Activated gamma-delta T cell treated with anti-CD3 and anti-CD28 coated beads, Interleukin-2, amount 50 U/mL, for 16 hours (primary cell): ENCODE measurements at regions not wholly inside any gene's neighbourhood (a gene's known extent, or its start where the extent isn't known, plus 50 kb on each side); places are given as distances from the start of the nearest gene placed in this dataset.

ENCODE experiments used
- DNase-seq: peaks from one replicate; pipeline ENCODE4 v3.0.0-alpha.2; 2020; ENCODE audit warnings: low read depth

GRCh38 chr5:159759791-159760290, 156.4 kb upstream of the ADRA1B start:
- no peak for DNase-seq

DNA sequence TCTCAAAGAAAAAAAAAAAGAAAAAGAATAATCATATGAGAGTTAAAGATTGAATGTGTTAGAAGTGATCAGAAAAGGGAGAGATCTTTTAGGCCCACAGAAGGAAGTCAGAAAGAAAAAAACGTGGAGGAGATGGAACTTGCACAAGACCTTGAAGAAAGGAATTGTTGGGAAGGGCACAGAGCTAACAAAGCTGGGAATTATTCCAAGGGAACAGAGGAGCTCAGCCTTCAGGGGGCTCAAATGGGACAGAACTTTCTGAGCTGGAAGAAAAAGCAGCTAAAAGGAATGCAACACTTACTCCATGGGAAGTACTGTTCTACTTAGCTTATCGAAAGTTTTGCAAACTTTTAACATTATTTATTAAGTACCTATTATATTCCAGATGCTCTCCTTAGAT, 153.4 kb upstream of the ADRA1B start:
- DNase-seq = no peak

DNA sequence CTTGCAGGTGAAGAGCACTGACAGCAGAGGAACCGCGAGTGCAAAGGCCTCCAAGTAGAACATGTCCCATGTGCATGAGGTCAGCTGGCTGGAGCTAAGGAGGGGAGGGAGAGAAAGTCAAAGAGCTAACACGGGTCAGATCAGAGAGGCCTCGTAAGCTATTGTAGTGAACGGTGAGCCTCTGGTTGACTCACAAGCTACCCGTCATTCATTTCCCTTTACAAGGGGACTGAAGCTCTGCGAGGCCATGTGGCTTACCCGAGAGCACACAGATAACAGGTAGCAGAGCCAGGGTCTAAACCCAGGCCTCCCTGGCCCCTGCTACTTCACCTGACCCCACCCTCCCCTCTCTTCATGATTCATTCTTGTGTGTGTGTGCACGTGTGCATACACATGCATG, 152.7 kb upstream of the ADRA1B start:
- no peak for DNase-seq

- DNase-seq = no peak
These were observed 151.8 kb upstream of the ADRA1B start for GRCh38 chr5:159764283-159765134.

DNA sequence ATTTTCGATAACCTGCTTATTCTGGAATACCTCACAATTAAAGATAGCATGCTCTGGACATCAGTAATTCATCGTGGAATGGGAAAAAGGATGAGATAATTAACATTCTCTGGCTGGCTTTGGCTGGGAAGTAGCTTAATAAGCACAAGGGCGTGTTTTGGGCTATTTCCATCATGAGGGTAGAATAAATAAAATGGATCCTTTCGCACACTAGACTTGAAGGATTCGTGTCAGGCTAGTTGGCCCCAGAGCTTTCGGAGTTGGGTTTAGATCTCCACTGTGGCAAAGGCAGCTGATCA, 151.2 kb upstream of the ADRA1B start:
- DNase-seq = no peak

DNA sequence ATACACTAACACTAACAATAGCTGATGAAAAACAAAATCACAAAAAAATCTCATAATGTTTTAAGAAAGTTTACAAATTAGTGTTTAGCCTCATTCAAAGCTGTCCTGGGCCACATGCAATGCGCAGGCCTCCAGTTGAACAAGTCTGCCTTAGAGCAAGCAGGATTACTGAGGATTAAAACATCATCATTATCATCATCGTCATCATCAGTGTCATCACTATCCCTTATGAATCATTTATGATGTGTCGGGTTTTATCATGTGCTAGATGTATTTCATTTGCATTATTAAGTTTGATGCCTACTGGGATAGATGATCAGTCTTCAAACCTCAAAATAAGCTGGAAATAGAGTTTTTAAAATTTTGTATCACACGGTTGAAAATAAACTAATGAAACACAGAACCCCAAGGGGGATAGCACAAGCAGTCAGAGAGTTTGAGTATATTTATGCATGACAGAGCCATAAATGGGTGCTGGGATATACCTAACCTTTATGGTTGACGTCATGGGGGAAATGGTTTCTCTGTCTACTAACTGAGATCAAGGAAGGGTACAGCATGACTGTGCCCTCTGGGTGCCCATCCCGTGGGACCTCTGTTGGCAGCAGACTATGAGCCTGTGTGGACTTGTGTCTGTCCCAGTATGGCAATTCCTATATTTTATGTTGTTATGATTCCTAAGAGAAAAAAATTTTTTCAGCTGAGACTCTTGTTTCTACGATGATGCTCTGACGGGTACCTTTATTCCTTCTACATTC, 150.3 kb upstream of the ADRA1B start:
- DNase-seq = no peak

DNA sequence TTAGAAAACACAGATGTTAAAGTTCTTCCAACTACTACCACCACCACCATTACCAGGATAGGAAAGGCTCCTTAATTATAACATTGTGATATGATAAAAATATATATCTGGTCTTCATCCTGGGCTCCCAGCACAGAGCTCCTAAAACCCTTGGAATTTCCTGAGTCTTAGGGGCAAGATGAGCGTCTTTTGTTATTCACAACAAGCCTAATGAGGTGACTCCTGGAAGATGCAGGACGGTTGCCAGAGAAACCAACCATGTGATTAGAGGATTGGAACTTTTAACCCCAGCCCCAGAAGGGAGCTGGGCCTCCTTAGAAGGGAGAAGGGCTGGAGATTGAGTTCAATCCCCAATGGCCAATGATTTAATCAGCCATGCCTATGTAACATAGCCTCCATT, 148.0 kb upstream of the ADRA1B start:
- DNase-seq = no peak

DNA sequence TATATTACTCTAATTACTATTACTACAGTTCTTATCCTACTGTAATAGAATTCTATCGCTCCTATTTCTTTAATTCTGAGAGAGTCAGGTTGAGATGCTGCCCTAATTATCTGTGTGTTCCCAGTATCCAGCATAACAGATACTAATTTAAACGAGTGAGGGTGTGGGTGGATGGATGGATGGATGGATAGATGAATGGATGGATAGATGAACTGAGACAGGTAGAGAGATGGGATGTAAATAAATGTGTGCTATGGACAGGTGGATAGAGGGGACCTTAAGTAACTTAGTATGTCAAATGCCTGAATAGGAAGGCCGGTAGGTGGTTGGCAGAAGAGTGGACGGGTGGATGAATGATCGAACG, 143.6 kb upstream of the ADRA1B start:
- no peak for DNase-seq

- DNase-seq = peak; percentile 73
These were observed 143.0 kb upstream of the ADRA1B start for GRCh38 chr5:159773062-159773924.

GRCh38 chr5:159774476-159775031, 141.7 kb upstream of the ADRA1B start:
- no peak for DNase-seq

DNA sequence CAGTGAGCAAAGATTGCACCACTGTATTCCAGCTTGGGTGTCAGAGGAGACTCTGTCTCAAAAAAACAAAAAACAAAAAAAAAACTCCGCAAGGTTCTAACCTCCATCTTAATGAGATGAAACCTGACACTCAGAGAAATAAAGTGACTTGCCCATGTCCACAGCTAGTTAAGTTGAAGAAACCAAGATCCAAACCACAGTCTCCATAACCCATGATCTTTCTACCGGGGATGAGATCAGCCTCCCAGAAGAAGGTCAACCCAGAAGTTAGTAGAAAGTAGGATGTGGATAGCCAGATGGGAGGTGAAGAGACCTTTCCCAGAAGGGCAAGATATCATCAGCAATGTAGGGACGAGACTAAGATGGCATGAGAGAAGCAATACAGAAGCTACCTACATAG, 140.4 kb upstream of the ADRA1B start:
- no peak for DNase-seq

DNA sequence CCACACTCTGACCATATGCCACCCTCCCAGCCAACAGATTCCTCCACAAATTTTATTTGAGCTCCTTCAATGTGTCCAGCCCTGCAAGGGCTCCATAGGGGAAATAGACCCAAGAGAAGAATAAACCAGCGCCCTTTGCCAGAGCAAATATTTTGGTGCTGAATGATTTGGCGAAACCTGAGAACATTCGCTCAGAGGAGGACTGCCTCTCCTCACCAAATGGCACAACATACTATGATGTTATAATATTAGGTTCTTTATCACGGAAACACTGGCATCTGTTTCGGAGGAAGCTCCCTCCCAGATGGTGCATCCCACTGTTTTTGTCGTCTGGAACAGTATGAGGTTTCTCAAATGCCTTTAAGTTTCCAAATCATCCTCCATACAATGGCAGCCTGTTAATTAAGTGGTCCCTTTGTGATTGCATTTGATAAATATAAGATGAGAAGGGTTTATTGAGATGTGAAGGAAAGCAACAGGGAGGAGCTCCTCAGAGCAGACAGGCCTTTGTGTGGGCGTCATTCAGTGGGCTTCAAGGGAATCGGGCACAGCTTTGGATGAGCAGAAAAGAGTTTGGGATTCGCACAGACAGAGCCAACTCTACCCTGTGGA, 139.1 kb upstream of the ADRA1B start:
- DNase-seq = no peak

- no peak for DNase-seq
These were observed 136.8 kb upstream of the ADRA1B start for GRCh38 chr5:159779481-159779880.

GRCh38 chr5:159780246-159780645, 136.0 kb upstream of the ADRA1B start:
- no peak for DNase-seq

DNA sequence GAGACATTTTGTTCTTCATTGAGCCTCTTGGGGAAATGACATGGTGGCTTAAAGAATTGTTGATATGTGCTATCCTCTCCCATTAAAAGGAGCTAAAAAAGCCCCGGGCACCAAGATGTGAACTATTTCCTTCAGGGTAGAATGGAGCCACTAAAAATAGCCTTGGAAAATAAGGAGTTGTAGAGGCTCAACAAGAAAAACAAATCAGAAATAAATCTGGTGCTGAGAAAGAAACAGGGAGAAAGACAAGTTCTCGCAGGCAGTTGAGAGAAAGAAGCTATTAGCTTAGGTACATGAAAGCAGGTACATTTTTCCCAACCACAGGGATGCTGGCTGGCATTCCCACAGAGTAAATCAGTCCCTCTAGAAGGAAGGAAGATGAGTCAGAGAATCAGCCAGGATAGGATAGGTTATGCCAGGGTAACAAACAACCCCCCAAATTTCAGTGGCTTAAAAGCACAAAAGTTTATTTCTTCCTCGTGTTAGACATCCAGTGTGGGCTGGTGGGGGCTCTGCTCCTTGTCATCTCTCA, 134.6 kb upstream of the ADRA1B start:
- DNase-seq = no peak

GRCh38 chr5:159782197-159782994, 133.9 kb upstream of the ADRA1B start:
- no peak for DNase-seq

GRCh38 chr5:159782995-159783300, 133.3 kb upstream of the ADRA1B start:
- DNase-seq = no peak

GRCh38 chr5:159783726-159784247, 132.5 kb upstream of the ADRA1B start:
- no peak for DNase-seq

GRCh38 chr5:159784993-159785392, 131.3 kb upstream of the ADRA1B start:
- DNase-seq = no peak

DNA sequence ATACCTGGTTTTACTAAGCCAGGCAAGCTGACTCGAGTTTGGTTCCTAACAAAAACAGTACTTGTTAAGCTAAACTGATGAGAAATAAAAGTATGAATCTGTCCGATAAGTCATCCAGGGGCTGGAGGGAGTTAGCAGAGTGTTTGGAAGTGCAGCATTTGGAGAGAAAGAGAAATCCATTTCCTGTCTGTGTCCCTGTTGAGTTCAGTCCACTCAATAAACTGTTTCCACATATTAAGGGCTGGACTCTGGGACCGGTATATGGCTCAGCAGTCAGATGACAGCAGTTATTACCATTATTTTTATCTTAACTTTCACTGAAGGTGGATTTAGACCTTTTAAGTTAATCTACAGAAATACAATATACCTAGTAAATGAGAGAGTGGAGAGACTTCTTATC, 130.6 kb upstream of the ADRA1B start:
- DNase-seq = no peak

DNA sequence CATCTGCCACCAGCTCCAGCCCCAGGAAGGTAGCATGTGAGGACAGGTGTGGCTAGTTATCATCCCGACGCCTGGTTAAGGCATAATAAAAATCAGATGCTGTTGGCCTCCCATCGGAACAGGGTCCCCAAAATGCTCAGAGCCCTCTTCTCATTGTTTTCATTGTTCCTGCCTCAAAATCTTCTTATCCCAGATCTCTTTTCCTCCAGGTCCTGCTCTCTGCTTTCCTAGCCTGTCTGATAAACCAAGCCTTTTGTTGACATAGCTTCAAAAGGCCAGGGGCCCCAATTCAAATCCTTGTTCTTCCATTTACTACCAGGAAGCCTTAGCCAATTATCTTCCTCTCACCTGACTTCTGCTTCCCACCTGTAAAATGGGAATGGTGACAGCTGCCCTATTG, 130.1 kb upstream of the ADRA1B start:
- DNase-seq = no peak
